IMR-90 (cell line): ENCODE measurements at regions not wholly inside any gene's neighbourhood (a gene's known extent, or its start where the extent isn't known, plus 50 kb on each side); places are given as distances from the start of the nearest gene placed in this dataset.

Source experiments
- ATAC-seq: fragments of 200-7000 bp; cut with Tn5 transposase; 2 replicates; pipeline ENCODE4 v1.9.1; 2020; ENCODE audit warnings: low read depth, mild to moderate bottlenecking, moderate library complexity
- BruUV-seq: library from RNA; stranded (reverse); fragments of 400-500 nt; replicated peaks from 2 replicates; lab custom pipeline; 2021; lab: Mats Ljungman, UMichigan
- CTCF ChIA-PET: fragments of 300-600 bp; formaldehyde crosslinking; extraction: SDS; loops from one replicate; lab custom pipeline; 2021; ENCODE audit warnings: antibody characterized with exemption; lab: Yijun Ruan, JAX
- POLR2A ChIA-PET: fragments of 300-600 bp; sonication (Branson Sonifier 250); formaldehyde crosslinking; loops from one replicate; lab custom pipeline; 2022; ENCODE audit warnings: antibody characterized with exemption; ENCODE audit not compliant: unreplicated experiment; lab: Charles Lee
- DNase-seq: peaks from one replicate; pipeline ENCODE4 v3.0.0; 2013
- H2AFZ ChIP-seq: replicated peaks from 2 replicates; pipeline ENCODE3; 2013; ENCODE audit warnings: low read length, mild to moderate bottlenecking; ENCODE audit not compliant: poor library complexity
- H2AK5ac ChIP-seq: 2 replicates; pipeline ENCODE4 v1.6.1; 2013; ENCODE audit warnings: low read depth, low read length, inconsistent platforms
- H2AK9ac ChIP-seq: replicated peaks from 2 replicates; pipeline ENCODE3; 2013; ENCODE audit warnings: mild to moderate bottlenecking, low read depth, low read length, moderate library complexity; ENCODE audit not compliant: poor library complexity
- H2BK120ac ChIP-seq: 2 replicates; pipeline ENCODE4 v1.6.1; 2013; ENCODE audit warnings: low read depth, low read length, inconsistent platforms
- H2BK15ac ChIP-seq: 3 replicates; pipeline ENCODE4 v1.6.1; 2013; ENCODE audit warnings: low read depth, low read length, inconsistent platforms
- H2BK20ac ChIP-seq: 2 replicates; pipeline ENCODE4 v1.6.1; 2013; ENCODE audit warnings: low read depth, mild to moderate bottlenecking, inconsistent platforms, low read length, moderate library complexity
- H2BK5ac ChIP-seq: 2 replicates; pipeline ENCODE4 v1.6.1; 2013; ENCODE audit warnings: mild to moderate bottlenecking, low read depth, low read length, inconsistent platforms; ENCODE audit not compliant: poor library complexity, severe bottlenecking
- H3K14ac ChIP-seq: replicated peaks from 2 replicates; pipeline ENCODE4 v1.6.1; 2013; ENCODE audit warnings: low read depth, low read length, inconsistent platforms
- H3K18ac ChIP-seq: 2 replicates; pipeline ENCODE4 v1.6.1; 2013; ENCODE audit warnings: low read depth, low read length, control low read depth
- H3K23ac ChIP-seq: 2 replicates; pipeline ENCODE4 v1.6.1; 2013; ENCODE audit warnings: low read depth, low read length, inconsistent platforms
- H3K27ac ChIP-seq: 2 replicates; pipeline ENCODE4 v1.5.1; 2013; ENCODE audit warnings: mild to moderate bottlenecking, control low read depth, low read length; ENCODE audit not compliant: insufficient read depth
- H3K27me3 ChIP-seq: 2 replicates; pipeline ENCODE4 v1.6.1; 2013; ENCODE audit warnings: low read length; ENCODE audit not compliant: control insufficient read depth, insufficient read depth
- H3K36me3 ChIP-seq: 2 replicates; pipeline ENCODE4 v1.6.1; 2013; ENCODE audit warnings: low read length, mixed read lengths; ENCODE audit not compliant: control insufficient read depth, insufficient read depth
- H3K4ac ChIP-seq: 2 replicates; pipeline ENCODE4 v1.6.1; 2013; ENCODE audit warnings: low read depth, low read length, inconsistent platforms
- H3K4me1 ChIP-seq: 2 replicates; pipeline ENCODE4 v1.6.1; 2013; ENCODE audit warnings: low read length, mixed read lengths; ENCODE audit not compliant: control insufficient read depth, insufficient read depth
- H3K4me2 ChIP-seq: 2 replicates; pipeline ENCODE4 v1.6.1; 2013; ENCODE audit warnings: low read depth, mild to moderate bottlenecking, control low read depth, low read length, moderate library complexity
- H3K4me3 ChIP-seq: 2 replicates; pipeline ENCODE4 v1.5.1; 2013; ENCODE audit warnings: low read depth, mild to moderate bottlenecking, control low read depth, low read length, moderate library complexity; ENCODE audit not compliant: insufficient read depth
- H3K56ac ChIP-seq: 2 replicates; pipeline ENCODE4 v1.6.1; 2013; ENCODE audit warnings: low read length, inconsistent platforms; ENCODE audit not compliant: insufficient read depth; ENCODE audit errors: extremely low read depth
- H3K79me1 ChIP-seq, 2 experiments: 2 replicates each; pipeline ENCODE4 v1.6.1; 2013; ENCODE audit warnings: low read length in 2 of 2, inconsistent platforms in 1 of 2, low read depth in 1 of 2
- H3K9ac ChIP-seq: 2 replicates; pipeline ENCODE4 v1.6.1; 2013; ENCODE audit warnings: low read depth, low read length, control low read depth
- H3K9me1 ChIP-seq: 2 replicates; pipeline ENCODE4 v1.6.1; 2013; ENCODE audit warnings: low read length, inconsistent platforms; ENCODE audit not compliant: insufficient read depth
- H3K9me3 ChIP-seq: 2 replicates; pipeline ENCODE4 v1.6.1; 2013; ENCODE audit warnings: low read length; ENCODE audit not compliant: control insufficient read depth, insufficient read depth
- H4K20me1 ChIP-seq: 2 replicates; pipeline ENCODE4 v1.6.1; 2013; ENCODE audit warnings: low read length, inconsistent platforms; ENCODE audit not compliant: insufficient read depth
- H4K5ac ChIP-seq: 2 replicates; pipeline ENCODE4 v1.6.1; 2013; ENCODE audit warnings: mild to moderate bottlenecking, low read depth, low read length, control low read depth
- H4K8ac ChIP-seq, 2 experiments: 2 replicates each; pipeline ENCODE4 v1.6.1; 2013; ENCODE audit warnings: low read depth in 2 of 2, low read length in 2 of 2, control low read depth in 1 of 2, inconsistent platforms in 1 of 2
- H4K91ac ChIP-seq: 2 replicates; pipeline ENCODE4 v1.6.1; 2013; ENCODE audit warnings: low read depth, low read length, inconsistent platforms; ENCODE audit not compliant: insufficient read depth
- BHLHE40 ChIP-seq: fragments of 150-350 bp; IDR thresholded peaks from 2 replicates; pipeline ENCODE4 v1.6.1; 2016; ENCODE audit warnings: mild to moderate bottlenecking, low read depth, low read length
- CEBPB ChIP-seq: IDR thresholded peaks from 2 replicates; pipeline ENCODE4 v1.6.1; 2012; ENCODE audit warnings: low read depth, low read length, improper control_type of control experiment
- CHD1 ChIP-seq: IDR thresholded peaks from 2 replicates; pipeline ENCODE4 v1.6.1; 2012; ENCODE audit warnings: low read depth, low read length, improper control_type of control experiment
- ELK1 ChIP-seq: fragments of 150-350 bp; IDR thresholded peaks from 2 replicates; pipeline ENCODE4 v1.6.1; 2016; ENCODE audit warnings: low read depth, mild to moderate bottlenecking, low read length, moderate library complexity, borderline replicate concordance
- FOS ChIP-seq: fragments of 150-350 bp; IDR thresholded peaks from 2 replicates; pipeline ENCODE4 v1.6.1; 2016; ENCODE audit warnings: low read depth, low read length
- MAFK ChIP-seq: IDR thresholded peaks from 2 replicates; pipeline ENCODE4 v1.6.1; 2012; ENCODE audit warnings: low read depth, low read length, improper control_type of control experiment
- MAZ ChIP-seq: IDR thresholded peaks from 2 replicates; pipeline ENCODE4 v1.6.1; 2012; ENCODE audit warnings: low read depth, mild to moderate bottlenecking, low read length, improper control_type of control experiment, moderate library complexity, borderline replicate concordance
- MXI1 ChIP-seq: IDR thresholded peaks from 2 replicates; pipeline ENCODE4 v1.6.1; 2012; ENCODE audit warnings: low read depth, mild to moderate bottlenecking, low read length, moderate library complexity, borderline replicate concordance
- NFE2L2 ChIP-seq: fragments of 150-350 bp; IDR thresholded peaks from 2 replicates; pipeline ENCODE4 v1.6.1; 2016; ENCODE audit warnings: low read depth, mild to moderate bottlenecking, low read length
- POLR2A ChIP-seq: IDR thresholded peaks from 2 replicates; pipeline ENCODE4 v1.6.1; 2012; ENCODE audit warnings: mild to moderate bottlenecking, low read depth, low read length
- RAD21 ChIP-seq: IDR thresholded peaks from 2 replicates; pipeline ENCODE4 v1.6.1; 2012; ENCODE audit warnings: low read length, improper control_type of control experiment
- RCOR1 ChIP-seq: IDR thresholded peaks from 2 replicates; pipeline ENCODE4 v1.6.1; 2012; ENCODE audit warnings: mild to moderate bottlenecking, low read length, improper control_type of control experiment; ENCODE audit not compliant: insufficient replicate concordance
- RFX5 ChIP-seq: IDR thresholded peaks from 2 replicates; pipeline ENCODE4 v1.8.0; 2012; ENCODE audit warnings: low read depth, mild to moderate bottlenecking, low read length, moderate library complexity
- SMC3 ChIP-seq: fragments of 150-350 bp; IDR thresholded peaks from 2 replicates; pipeline ENCODE4 v1.6.1; 2016; ENCODE audit warnings: low read depth, mild to moderate bottlenecking, antibody characterized with exemption, low read length, moderate library complexity
- USF2 ChIP-seq: fragments of 150-350 bp; IDR thresholded peaks from 2 replicates; pipeline ENCODE4 v1.6.1; 2017; ENCODE audit warnings: mild to moderate bottlenecking, antibody characterized with exemption, low read length, low read depth
- WGBS, 2 experiments: methylation state at CpG; one replicate each; pipeline versions ENCODE4 v1.1.5 to v1.1.7; 2013; ENCODE audit warnings: missing lambda C conversion rate in 2 of 2; ENCODE audit not compliant: insufficient read length in 1 of 2; ENCODE audit errors: extremely low coverage in 2 of 2; 5-methylcytosine and 5-hydroxymethylcytosine counted together
- dilution Hi-C: fragments of 300-500 bp; cut with HindIII; formaldehyde crosslinking; loops from one replicate; pipeline ENCODE4 v1.14.3; 2018; ENCODE audit warnings: low sequenced_read_pairs; ENCODE audit not compliant: unreplicated experiment
- in situ Hi-C: fragments of 300-500 bp; cut with MboI; formaldehyde crosslinking; loops from 3 replicates; pipeline ENCODE4 v1.14.3; 2019; ENCODE audit warnings: low sequenced_read_pairs, inconsistent platforms, mixed read lengths
- intact Hi-C: fragments of 100-400 bp; cut with micrococcal nuclease; formaldehyde crosslinking; loops from 2 replicates; pipeline ENCODE4 v1.10.0; 2022
- TF ChIP-seq, protein P1 (sequence below): conservative IDR thresholded peaks from 2 replicates; pipeline ENCODE4 v1.5.1; 2012; ENCODE audit warnings: mild to moderate bottlenecking, low read depth, low read length, improper control_type of control experiment

- H2BK120ac ChIP-seq: no peak overlapping the region
- no peak overlapping the region for H4K5ac ChIP-seq
- H3K9ac ChIP-seq: no peak overlapping the region
- intact Hi-C loops (no loop called here), in situ Hi-C loops (no loop called here), dilution Hi-C loops (no loop called here)
- no peaks in the 10 kb centered on the region for H3K79me1 ChIP-seq
- H3K56ac ChIP-seq: no peak overlapping the region
- no peak overlapping the region for H3K18ac ChIP-seq
- no peaks in the 10 kb centered on the region for H4K20me1 ChIP-seq
- no peaks in the 10 kb centered on the region for H3K9me1 ChIP-seq
- BruUV-seq: no TSS peak
- H3K9me3 ChIP-seq: no peaks in the 10 kb centered on the region
- H4K8ac ChIP-seq: no peak overlapping the region
- no peak overlapping the region for H3K4me3 ChIP-seq
- H3K14ac ChIP-seq: no peak overlapping the region
- no CpG with 5 or more reads among the region's 3 CpGs for WGBS, 2 experiments
- no peaks in the 10 kb centered on the region for H3K36me3 ChIP-seq
- H4K91ac ChIP-seq: no peak overlapping the region
- POLR2A ChIA-PET: no interaction called here
- no peaks in the 10 kb centered on the region for H3K4me1 ChIP-seq
- H2AK9ac ChIP-seq: no peak overlapping the region
- TF ChIP-seq RAD21 (no peak), NFE2L2 (no peak), CEBPB (no peak), ELK1 (no peak), FOS (no peak), SMC3 (no peak), BHLHE40 (no peak), MXI1 (no peak), USF2 (no peak), RCOR1 (no peak), MAFK (no peak), CHD1 (no peak), MAZ (no peak), POLR2A (no peak), RFX5 (no peak)
- TF ChIP-seq, protein P1, sequence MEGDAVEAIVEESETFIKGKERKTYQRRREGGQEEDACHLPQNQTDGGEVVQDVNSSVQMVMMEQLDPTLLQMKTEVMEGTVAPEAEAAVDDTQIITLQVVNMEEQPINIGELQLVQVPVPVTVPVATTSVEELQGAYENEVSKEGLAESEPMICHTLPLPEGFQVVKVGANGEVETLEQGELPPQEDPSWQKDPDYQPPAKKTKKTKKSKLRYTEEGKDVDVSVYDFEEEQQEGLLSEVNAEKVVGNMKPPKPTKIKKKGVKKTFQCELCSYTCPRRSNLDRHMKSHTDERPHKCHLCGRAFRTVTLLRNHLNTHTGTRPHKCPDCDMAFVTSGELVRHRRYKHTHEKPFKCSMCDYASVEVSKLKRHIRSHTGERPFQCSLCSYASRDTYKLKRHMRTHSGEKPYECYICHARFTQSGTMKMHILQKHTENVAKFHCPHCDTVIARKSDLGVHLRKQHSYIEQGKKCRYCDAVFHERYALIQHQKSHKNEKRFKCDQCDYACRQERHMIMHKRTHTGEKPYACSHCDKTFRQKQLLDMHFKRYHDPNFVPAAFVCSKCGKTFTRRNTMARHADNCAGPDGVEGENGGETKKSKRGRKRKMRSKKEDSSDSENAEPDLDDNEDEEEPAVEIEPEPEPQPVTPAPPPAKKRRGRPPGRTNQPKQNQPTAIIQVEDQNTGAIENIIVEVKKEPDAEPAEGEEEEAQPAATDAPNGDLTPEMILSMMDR: no peak
- H2AK5ac ChIP-seq: no peak overlapping the region
- no peak overlapping the region for H2AFZ ChIP-seq
- no peak overlapping the region for H2BK20ac ChIP-seq
- no peak overlapping the region for H3K23ac ChIP-seq
- H3K4ac ChIP-seq: no peak overlapping the region
- H3K4me2 ChIP-seq: no peak overlapping the region
- CTCF ChIA-PET: no interaction called here
- H3K27me3 ChIP-seq: no peaks in the 10 kb centered on the region
- ATAC-seq (no peak), DNase-seq (no peak)
- H2BK5ac ChIP-seq: no peak overlapping the region
- H3K27ac ChIP-seq: no peak overlapping the region
- no peak overlapping the region for H2BK15ac ChIP-seq
These were observed 823.1 kb downstream of the DIAPH3 start for GRCh38 chr13:59340581-59340980.
